NCI-H2196 (cell line): ENCODE measurements at regions not wholly inside any gene's neighbourhood (a gene's known extent, or its start where the extent isn't known, plus 50 kb on each side); places are given as distances from the start of the nearest gene placed in this dataset.

Experiments
- DNase-seq: peaks from one replicate; lab custom pipeline; 2025; ENCODE audit not compliant: unreplicated experiment; lab: John Stamatoyannopoulos, UW

- no peak for DNase-seq
Observed at GRCh38 chr4:102439812-102440211, 61.3 kb upstream of the NFKB1 start.

DNA sequence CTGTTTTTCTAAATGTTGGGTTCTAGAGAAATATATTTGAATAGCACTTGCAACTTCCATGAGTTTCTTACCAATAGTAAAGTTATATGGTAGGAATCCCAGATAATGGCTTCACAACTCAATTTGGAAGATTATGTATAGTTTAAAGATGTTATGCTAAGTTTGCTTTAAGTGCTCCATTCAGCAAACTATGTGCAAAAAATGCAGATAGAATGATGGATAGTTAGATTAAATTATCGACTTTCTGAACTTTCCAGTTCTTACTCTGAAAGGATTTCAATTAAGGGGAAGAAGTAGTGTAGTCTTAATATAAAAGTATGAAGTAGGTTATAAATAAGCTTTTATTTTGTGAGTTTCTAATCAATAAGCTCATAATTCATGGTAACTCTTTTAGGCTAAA, 60.7 kb upstream of the NFKB1 start:
- no peak for DNase-seq

- DNase-seq: no peak
Observed at GRCh38 chr4:102441978-102442911, 58.9 kb upstream of the NFKB1 start.

DNA sequence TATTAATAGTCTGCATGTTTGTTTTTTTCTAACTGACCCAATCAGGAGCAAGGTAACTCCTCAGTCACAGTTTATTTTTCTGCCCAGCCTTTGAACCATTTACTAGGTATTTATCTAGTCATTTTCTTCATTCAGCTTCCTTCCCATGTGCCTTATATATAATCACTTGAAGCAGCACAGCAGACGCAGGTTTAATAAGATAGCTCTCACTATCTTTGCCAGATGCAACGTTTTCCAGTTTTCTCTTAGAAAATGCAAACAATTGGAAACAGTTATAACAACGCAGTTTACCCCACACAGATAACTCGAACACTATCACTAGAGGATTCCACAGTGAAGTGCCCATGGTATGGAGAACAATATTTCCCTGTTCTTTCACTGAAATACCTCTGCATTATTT, 56.4 kb upstream of the NFKB1 start:
- no peak for DNase-seq

DNA sequence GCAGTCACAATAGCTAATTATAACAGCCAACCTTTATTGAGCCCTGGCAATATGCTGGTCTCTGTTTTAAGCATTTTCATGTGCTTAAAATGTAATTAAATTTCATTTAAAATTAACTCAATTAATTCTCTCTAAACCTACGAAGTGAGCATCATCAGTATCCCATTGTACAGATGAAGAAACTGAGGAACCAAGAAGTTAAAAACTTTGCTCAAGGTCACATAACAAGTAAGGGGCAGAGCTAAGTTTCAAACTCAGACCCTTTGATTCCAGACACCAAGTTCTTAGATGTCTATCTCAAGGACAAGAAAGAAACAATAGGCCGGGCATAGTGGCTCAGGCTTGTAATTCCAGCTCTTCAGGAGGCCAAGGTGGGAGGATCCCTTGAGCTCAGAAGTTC, 55.9 kb upstream of the NFKB1 start:
- no peak for DNase-seq

- DNase-seq: no peak
Observed at GRCh38 chr4:102447413-102447812, 53.7 kb upstream of the NFKB1 start.

- peak; percentile 50 for DNase-seq
Observed at GRCh38 chr4:102449751-102450352, 51.3 kb upstream of the NFKB1 start.

GRCh38 chr4:102451266-102451665, 49.9 kb upstream of the NFKB1 start:
- DNase-seq: no peak
